HG03196 (cell line): ENCODE measurements at regions not wholly inside any gene's neighbourhood (a gene's known extent, or its start where the extent isn't known, plus 50 kb on each side); places are given as distances from the start of the nearest gene placed in this dataset.

Source experiments
- ATAC-seq: cut with Tn5 transposase; IDR thresholded peaks from one replicate; pipeline ENCODE4 v1.9.1; 2021; ENCODE audit not compliant: unreplicated experiment

GRCh38 chr15:56868170-56868569, 50.3 kb upstream of the TCF12 start:
- ATAC-seq, result no peak

DNA sequence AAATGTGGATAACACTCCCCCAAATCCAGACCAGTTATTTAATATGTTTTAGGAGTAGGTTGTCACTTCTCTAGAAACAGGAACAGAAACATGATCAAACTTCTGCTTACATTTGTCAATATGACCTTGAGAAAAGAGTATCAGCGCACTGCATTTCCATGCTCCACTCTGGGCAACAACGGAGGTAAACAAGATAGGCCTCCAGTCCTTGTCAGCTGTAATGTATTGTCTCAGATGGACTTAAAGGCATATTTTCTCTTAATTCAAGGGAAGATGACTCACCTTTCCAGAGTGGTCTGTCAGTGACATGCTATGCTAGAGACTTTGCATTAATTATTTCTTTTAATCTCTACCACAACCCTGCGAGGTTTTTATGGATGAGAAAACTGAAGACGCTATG, 51.6 kb upstream of the TCF12 start:
- no peak for ATAC-seq

DNA sequence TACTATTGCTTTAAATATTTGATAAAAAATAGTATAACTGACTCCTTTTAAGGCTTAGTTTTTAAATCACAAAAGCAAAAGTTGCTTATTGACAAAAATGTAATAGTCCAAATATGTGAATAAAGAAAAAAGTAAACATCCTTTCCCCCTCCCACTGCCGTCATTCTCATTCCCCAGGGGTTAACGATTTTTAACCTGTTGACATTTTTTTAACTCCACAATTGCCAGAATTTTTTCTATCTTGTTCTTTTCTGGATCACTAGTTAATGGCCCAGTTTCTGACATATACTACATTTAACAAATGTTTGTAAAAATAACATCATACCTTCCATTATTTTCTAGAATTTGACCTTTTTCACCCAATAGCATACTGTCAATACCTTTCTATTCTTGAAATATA, 60.6 kb upstream of the TCF12 start:
- ATAC-seq, result no peak

- ATAC-seq, result no peak
Observed at GRCh38 chr15:56856934-56857333, 61.5 kb upstream of the TCF12 start.

- ATAC-seq, result no peak
Observed at GRCh38 chr15:56844892-56845291, 73.6 kb upstream of the TCF12 start.

- ATAC-seq, result no peak
Observed at GRCh38 chr15:56844471-56844870, 74.0 kb upstream of the TCF12 start.

DNA sequence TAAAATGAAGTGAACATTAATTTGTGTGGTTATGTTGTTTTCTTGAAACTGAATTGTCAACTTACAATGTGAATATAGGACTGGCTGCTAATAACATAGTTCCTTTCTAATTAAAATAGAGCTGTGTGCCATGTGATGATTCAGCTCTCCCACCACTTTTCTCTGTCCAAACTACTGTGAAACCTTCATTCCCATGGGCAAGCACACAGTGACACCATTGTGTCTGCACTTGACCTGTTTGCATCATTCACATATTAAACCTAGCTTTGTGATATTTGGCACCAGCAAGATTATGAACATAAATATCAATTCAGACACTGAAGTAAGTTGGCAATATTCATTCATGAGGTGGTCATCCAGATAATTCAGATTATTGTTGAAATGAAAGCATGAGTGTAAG, 78.8 kb upstream of the TCF12 start:
- no peak for ATAC-seq

- no peak for ATAC-seq
Observed at GRCh38 chr15:56839099-56839498, 79.3 kb upstream of the TCF12 start.

GRCh38 chr15:56838085-56838484, 80.4 kb upstream of the TCF12 start:
- ATAC-seq, result no peak

- no peak for ATAC-seq
Observed at GRCh38 chr15:56837273-56837672, 81.2 kb upstream of the TCF12 start.

DNA sequence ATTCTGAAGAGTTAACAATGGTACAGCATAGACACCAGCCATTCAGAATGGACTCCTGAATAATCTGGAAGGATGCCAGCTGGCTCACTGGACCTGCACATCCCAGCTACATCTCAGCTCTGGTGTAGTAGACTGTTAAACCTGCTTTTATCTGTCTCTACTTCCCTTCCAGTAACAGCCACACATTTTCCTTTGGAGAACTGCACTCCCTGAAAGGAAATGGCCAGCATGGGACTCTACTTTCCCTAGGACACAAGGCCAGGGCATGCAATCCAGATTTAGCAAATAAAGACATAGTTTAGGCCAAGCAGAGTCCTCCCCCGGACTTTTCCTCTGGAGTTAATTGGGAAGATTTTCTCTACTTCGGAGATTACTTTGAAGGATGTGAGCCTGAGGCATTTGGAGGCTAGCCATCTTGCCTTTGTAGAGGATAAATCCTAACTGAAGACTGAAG, 82.7 kb upstream of the TCF12 start:
- no peak for ATAC-seq

- ATAC-seq, result no peak
Observed at GRCh38 chr15:56832125-56832524, 86.3 kb upstream of the TCF12 start.

DNA sequence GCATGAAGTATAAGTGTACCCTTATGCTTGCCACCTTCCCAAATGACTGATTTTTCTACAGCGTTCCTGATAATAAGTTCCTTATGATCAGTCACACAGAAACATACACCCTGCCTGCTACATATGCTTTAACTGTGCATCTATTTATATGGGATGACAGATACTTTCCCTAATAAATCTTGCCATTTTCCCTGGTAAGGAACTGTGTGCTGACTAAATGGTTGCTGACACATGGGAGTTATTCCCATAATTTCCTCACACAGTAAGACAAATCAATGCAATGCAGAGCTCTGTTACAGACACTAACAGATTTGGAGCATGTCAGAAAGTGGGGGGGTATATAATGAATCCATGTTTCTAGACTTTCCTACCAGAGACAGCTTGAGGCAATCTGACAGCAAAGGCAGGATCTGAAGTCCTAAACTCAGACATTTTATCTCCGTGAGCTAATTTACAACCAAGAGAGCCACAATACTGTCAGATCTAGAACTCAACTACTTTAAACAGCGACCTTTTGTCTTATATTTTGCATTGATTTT, 86.9 kb upstream of the TCF12 start:
- ATAC-seq, result no peak

DNA sequence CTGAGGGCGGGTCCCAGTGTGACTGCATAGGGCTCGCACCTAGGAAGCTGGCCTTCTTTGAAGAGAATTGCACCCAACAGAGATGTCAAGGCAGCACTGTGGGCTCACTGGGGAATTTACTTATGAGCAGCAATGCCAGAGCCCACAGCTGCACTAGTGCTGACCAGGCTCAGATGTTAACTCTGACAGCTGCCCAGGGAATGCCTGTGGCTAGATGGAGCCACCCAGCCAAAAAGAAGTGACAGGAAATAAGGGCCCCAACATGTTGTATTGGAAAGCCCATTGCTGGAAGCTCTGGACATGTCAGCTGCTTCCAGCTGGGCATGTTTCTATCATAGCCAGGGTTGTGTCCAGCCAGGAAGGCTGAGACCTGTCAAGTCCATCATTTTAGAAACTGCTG, 90.9 kb upstream of the ZNF280D start:
- ATAC-seq, result no peak

DNA sequence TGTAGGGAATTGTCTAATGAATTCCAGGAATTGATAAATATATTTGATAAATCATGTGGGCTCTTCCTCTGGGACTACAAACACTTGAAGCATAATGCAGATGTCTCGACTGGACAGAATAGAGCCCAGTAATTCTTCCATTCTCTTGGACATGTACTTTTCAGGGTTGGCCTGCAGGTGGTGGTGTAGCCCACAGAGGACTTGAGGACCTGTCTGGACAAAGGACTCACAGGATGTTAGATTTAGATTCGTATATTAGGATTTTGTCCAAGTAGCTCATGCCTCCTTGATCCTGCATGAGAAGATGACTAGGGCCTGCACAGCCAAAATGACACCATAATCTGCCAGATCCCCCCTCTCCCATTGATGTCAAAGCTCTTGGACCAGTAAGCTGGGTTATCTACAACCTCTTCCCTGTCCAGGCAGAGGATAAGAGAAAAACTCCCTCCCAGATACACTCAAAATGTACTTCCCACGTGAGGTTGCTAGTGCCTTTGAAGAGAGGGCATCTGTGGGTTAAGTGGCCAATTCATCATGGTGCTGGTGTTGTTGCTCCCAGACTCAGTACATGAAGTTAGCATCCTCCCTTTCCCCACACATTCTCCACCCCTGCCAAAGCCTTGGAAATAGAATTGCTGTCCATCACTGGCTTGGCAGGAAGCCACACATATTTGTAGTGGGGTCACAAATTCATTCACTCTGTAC, 88.6 kb upstream of the ZNF280D start:
- peak; percentile 79 for ATAC-seq

GRCh38 chr15:56820333-56820732, 87.0 kb upstream of the ZNF280D start:
- ATAC-seq, result no peak

- ATAC-seq, result no peak
Observed at GRCh38 chr15:56817321-56818080, 84.2 kb upstream of the ZNF280D start.

- ATAC-seq, result no peak
Observed at GRCh38 chr15:56816781-56817180, 83.5 kb upstream of the ZNF280D start.

DNA sequence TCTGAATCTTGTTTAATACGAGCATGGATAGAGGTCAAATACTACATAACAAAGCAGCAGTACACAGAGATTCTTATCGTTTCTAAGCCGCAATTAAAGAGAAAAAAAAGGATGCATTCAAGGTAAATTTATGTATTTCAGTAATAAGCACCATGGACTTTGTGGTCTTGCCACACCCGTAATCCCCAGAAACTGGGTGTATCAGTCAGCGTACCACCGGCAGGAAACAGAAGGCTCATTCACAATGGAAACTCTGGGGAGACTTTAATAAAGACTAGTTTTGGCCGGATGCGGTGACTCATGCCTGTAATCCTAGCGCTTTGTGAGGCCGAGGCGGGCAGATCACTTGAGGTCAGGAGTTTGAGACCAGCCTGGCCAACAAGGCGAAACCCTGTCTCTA, 81.9 kb upstream of the ZNF280D start:
- no peak for ATAC-seq

DNA sequence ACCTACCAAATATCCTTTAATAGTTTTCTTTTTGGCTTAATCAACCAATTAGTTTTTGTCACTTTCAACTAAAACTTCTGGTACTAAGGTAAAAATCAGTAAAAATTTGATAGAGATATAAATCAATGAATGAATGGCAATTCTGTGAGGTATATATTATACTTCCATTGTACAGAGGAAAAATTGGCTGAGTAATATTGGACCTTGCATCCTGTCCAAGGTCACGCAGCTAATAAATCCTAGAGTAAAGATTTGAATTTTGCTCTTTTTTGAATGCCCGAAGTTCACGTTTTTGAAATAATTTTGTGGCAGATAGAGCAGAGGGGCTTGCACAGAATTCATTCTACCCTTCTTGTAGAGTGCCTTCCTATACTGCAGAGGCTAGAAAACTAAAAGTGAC, 81.1 kb upstream of the ZNF280D start:
- ATAC-seq, result no peak

- no peak for ATAC-seq
Observed at GRCh38 chr15:56813995-56814394, 80.7 kb upstream of the ZNF280D start.

DNA sequence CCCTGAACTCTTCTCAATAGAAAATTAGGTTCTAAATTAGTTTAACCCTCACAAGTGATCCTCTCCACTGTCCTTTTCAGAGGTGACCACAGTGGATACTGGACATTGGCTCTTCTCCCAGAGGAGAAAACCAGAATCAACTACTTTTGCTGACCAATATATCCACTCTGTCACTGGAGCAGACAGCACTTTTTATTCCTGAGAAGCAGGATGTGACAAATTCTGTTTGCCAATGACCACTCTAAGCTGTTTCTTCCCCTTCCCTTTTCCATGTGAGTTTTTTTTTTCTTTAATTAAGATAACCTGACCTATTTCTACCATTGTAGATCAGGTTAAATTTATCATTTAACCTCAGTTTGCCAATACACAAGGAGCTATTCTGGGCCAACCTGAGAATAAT, 79.7 kb upstream of the ZNF280D start:
- ATAC-seq, result no peak
